ENCODE measurements at regions not wholly inside any gene's neighbourhood (a gene's known extent, or its start where the extent isn't known, plus 50 kb on each side); places are given as distances from the start of the nearest gene placed in this dataset.
"Not testable (repeated sequence)": the region's sequence is repeated elsewhere in the genome, so short reads cannot be mapped to it uniquely, and the experiment has no call there.

DNA sequence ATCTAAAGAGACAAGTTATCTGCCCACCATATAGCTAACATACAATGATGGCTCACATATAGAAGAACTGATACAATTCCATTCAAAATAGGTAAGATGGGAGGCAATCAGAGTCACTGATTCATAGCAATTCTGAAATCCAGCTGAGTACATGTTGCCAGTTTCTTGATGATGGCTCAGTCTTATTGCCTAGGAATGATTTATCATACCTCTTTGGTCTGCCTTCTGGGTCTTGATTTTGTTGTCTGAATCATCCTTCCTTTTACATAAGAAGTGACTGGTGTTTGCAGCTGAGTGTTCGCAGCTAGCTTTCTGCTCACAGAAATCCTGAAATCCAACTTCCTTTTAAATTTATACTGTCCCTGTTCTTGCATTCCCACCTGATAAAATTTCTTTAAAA, 463.2 kb upstream of the MGAT4C start:
- H3K4me3 ChIP-seq (ENCODE audit: low read length) = no peak overlapping the region
- TF ChIP-seq, protein P1, sequence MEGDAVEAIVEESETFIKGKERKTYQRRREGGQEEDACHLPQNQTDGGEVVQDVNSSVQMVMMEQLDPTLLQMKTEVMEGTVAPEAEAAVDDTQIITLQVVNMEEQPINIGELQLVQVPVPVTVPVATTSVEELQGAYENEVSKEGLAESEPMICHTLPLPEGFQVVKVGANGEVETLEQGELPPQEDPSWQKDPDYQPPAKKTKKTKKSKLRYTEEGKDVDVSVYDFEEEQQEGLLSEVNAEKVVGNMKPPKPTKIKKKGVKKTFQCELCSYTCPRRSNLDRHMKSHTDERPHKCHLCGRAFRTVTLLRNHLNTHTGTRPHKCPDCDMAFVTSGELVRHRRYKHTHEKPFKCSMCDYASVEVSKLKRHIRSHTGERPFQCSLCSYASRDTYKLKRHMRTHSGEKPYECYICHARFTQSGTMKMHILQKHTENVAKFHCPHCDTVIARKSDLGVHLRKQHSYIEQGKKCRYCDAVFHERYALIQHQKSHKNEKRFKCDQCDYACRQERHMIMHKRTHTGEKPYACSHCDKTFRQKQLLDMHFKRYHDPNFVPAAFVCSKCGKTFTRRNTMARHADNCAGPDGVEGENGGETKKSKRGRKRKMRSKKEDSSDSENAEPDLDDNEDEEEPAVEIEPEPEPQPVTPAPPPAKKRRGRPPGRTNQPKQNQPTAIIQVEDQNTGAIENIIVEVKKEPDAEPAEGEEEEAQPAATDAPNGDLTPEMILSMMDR (conservative IDR thresholded peaks at IDR 0.05; ENCODE audit: low read length) = no peak
- DNase-seq (ENCODE audit: low read depth) = peak; percentile 37

DNA sequence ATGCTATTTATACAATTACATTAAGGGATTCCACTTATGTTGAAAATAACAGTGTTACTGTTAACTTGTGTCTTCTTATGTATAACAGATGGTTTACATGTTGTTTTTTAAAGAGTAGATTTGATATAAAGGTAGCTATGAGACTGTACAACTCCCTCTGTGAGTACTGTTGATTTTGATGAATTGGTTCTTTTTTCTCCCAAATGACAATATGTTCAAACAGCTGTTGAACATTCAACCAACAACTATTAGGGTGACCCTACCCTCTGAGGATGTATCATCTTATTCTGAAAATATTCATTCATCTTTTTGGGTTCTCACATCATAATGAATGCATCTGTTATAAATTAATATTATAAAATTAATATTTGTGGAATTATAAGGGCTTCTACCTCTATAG, 456.9 kb upstream of the MGAT4C start:
- TF ChIP-seq, protein P1 (conservative IDR thresholded peaks at IDR 0.05; ENCODE audit: low read length) = no peak
- DNase-seq (ENCODE audit: low read depth) = no peak

DNA sequence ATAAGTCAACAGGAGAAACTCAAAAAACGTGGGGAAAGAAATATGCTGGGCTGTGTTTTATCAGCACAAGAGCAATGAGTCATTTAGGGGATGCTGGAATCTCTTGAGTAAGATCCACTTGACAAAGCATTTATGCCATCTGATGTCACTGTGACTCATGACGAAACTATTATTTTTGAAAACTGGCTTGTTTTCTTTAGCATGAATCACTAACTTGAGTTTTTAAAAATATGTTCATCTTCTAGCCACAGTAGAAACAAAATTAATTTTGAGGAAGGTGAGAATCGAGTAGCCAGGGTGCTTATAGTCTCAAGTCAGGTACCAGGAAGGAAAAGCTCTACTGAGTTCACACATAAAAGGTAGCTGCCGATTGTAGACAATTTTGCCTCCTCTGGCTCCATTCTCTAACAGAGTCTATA, 456.2 kb upstream of the MGAT4C start:
- DNase-seq (ENCODE audit: low read depth) = peak; percentile 97
- TF ChIP-seq, protein P1 (conservative IDR thresholded peaks at IDR 0.05; ENCODE audit: low read length) = no peak
- no peak overlapping the region for H3K4me3 ChIP-seq (ENCODE audit: low read length)

More for the DNA sequence above, 456.9 kb upstream of the MGAT4C start:
- H3K4me3 ChIP-seq (ENCODE audit: low read length) = no peak overlapping the region

DNA sequence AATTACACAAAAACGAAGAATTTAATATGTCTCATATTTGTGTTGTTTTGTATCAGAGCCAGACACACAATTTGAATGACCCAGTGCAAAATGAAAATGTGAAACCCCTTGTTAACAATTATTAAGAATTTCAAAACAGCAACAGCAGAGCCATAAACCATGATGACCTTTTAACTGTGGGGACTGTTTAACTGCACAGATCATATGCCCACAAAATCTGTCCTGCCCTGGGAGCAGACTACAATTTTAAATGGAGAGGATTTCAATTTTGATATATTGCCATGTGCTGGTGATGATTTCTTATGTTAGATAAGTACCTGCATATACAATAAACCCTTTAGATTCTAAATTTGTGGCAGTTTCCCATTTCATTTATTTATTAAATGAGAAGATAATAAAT, 455.5 kb upstream of the MGAT4C start:
- no peak for DNase-seq (ENCODE audit: low read depth)
- no peak overlapping the region for H3K4me3 ChIP-seq (ENCODE audit: low read length)
- TF ChIP-seq, protein P1 (conservative IDR thresholded peaks at IDR 0.05; ENCODE audit: low read length) = no peak

DNA sequence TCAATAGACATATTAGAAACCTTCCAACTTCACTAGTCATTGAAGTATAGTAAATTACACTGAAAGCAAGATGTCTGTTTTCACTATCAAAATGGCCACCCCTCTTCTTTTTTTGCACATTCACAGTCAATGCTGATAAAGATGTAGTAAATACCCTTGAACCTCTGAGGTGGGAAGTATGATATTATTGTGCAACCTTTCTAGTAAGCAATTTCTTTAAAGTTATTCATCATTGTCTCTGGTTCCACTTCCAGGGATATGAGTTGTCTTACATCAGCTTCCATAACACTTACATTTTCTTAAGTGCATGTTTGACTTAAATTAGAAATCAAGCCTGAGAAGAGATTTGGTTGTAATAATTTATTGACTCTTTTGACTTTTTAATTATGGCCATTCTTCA, 453.9 kb upstream of the MGAT4C start:
- no peak for DNase-seq (ENCODE audit: low read depth)
- TF ChIP-seq, protein P1 (conservative IDR thresholded peaks at IDR 0.05; ENCODE audit: low read length) = no peak
- H3K4me3 ChIP-seq (ENCODE audit: low read length) = no peak overlapping the region

DNA sequence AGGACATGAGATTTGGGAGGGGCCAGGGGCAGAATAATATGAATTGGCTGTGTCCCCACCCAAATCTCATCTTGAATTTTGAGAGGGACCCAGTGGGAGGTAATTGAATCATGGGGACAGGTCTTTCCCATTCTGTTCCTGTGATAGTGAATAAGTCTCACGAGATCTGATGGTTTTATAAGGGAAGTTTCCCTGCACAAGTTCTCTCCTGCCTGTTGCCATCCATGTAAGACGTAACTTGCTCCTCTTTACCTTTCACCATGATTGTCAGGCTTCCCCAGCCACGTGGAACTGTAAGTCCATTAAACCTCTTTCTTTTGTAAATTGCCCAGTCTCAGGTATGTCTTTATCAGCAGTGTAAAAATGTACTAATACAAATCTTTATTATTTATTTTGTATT, 452.8 kb upstream of the MGAT4C start:
- not testable (repeated sequence) for H3K4me3 ChIP-seq (ENCODE audit: low read length); DNase-seq (ENCODE audit: low read depth)

DNA sequence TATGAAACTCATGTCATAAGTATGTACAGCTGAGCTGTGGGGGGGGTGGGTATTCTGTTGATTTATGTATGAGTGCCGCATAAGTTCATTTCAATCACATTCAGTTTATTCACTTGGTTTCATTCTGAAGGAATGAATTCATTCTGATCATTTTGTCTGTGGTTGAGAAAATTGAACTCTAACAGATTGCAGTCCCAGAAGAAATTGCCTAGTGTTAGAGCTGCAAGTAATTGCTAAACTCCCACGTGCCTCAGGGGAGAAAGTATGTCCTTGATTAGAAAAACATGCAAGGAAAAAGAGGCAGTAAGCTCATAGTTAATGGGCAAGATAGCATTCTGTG, 442.4 kb upstream of the MGAT4C start:
- no peak overlapping the region for H3K4me3 ChIP-seq (ENCODE audit: low read length)
- TF ChIP-seq, protein P1 (conservative IDR thresholded peaks at IDR 0.05; ENCODE audit: low read length) = no peak
- peak; percentile 94 for DNase-seq (ENCODE audit: low read depth)

Measured in AG10803 (cell line).